ENCODE measurements at regions not wholly inside any gene's neighbourhood (a gene's known extent, or its start where the extent isn't known, plus 50 kb on each side); places are given as distances from the start of the nearest gene placed in this dataset.

GRCh38 chr5:12335938-12336337 is 431.7 kb upstream of the CTNND2 start:
- no peak for TF ChIP-seq CTCF (conservative IDR thresholded peaks at IDR 0.05 in 1 of 2, IDR thresholded peaks at IDR 0.05 in 1 of 2; ENCODE audit: low read depth in 1 of 2, low read length in 2 of 2)
- TF ChIP-seq EZH2 (IDR thresholded peaks at IDR 0.05; ENCODE audit: low read length, missing control alignments): no peak

Measured in fibroblast of lung (primary cell).